Activated naive CD4-positive, alpha-beta T cell (primary cell): ENCODE measurements at regions not wholly inside any gene's neighbourhood (a gene's known extent, or its start where the extent isn't known, plus 50 kb on each side); places are given as distances from the start of the nearest gene placed in this dataset.

Experiments used
- DNase-seq, 4 experiments: peaks; one replicate each; lab custom pipeline; 2025; lab: John Stamatoyannopoulos, UW

- DNase-seq, result no peak
Observed at GRCh38 chr5:2894736-2895135, 143.3 kb upstream of the IRX2 start.

GRCh38 chr5:2894316-2894715, 142.8 kb upstream of the IRX2 start:
- no peak for DNase-seq

- no peak for DNase-seq
Observed at GRCh38 chr5:2892466-2893000, 141.1 kb upstream of the IRX2 start.

- no peak for DNase-seq
Observed at GRCh38 chr5:2891781-2892180, 140.3 kb upstream of the IRX2 start.

- no peak for DNase-seq
Observed at GRCh38 chr5:2890011-2890410, 138.5 kb upstream of the IRX2 start.

GRCh38 chr5:2888520-2889060, 137.1 kb upstream of the IRX2 start:
- DNase-seq, result no peak

GRCh38 chr5:2887481-2888348, 136.2 kb upstream of the IRX2 start:
- no peak for DNase-seq

- no peak for DNase-seq
Observed at GRCh38 chr5:2886531-2886930, 135.1 kb upstream of the IRX2 start.

GRCh38 chr5:2883771-2884170, 132.3 kb upstream of the IRX2 start:
- DNase-seq, result no peak

- DNase-seq, result no peak
Observed at GRCh38 chr5:2879701-2880100, 128.2 kb upstream of the IRX2 start.

- DNase-seq, result no peak
Observed at GRCh38 chr5:2877522-2877921, 126.0 kb upstream of the IRX2 start.

- DNase-seq, result no peak
Observed at GRCh38 chr5:2876183-2876582, 124.7 kb upstream of the IRX2 start.

- DNase-seq, result no peak
Observed at GRCh38 chr5:2874099-2874498, 122.6 kb upstream of the IRX2 start.

GRCh38 chr5:2872676-2873075, 121.2 kb upstream of the IRX2 start:
- no peak for DNase-seq

- DNase-seq, result no peak
Observed at GRCh38 chr5:2871282-2871681, 119.8 kb upstream of the IRX2 start.

GRCh38 chr5:2869471-2869870, 118.0 kb upstream of the IRX2 start:
- DNase-seq, result no peak

GRCh38 chr5:2867373-2867933, 116.0 kb upstream of the IRX2 start:
- no peak for DNase-seq

- no peak for DNase-seq
Observed at GRCh38 chr5:2866662-2867372, 115.3 kb upstream of the IRX2 start.

- no peak for DNase-seq
Observed at GRCh38 chr5:2865856-2866255, 114.4 kb upstream of the IRX2 start.

- DNase-seq, result no peak
Observed at GRCh38 chr5:2864515-2865105, 113.1 kb upstream of the IRX2 start.

- DNase-seq, result no peak
Observed at GRCh38 chr5:2863675-2864433, 112.4 kb upstream of the IRX2 start.
